Progenitor cell of endocrine pancreas (in vitro differentiated cells): ENCODE measurements at regions not wholly inside any gene's neighbourhood (a gene's known extent, or its start where the extent isn't known, plus 50 kb on each side); places are given as distances from the start of the nearest gene placed in this dataset.

ENCODE experiments used
- DNase-seq: peaks from one replicate; pipeline ENCODE4 v3.0.0; 2021; ENCODE audit warnings: low spot score; ENCODE audit not compliant: unreplicated experiment
- H3K27ac Mint-ChIP-seq: 2 replicates; pipeline ENCODE4 v1.8.0; 2021; ENCODE audit warnings: mild to moderate bottlenecking, moderate library complexity, mixed read lengths
- H3K27me3 Mint-ChIP-seq: 2 replicates; pipeline ENCODE4 v1.8.0; 2021; ENCODE audit warnings: mixed read lengths
- H3K36me3 Mint-ChIP-seq: 2 replicates; pipeline ENCODE4 v1.8.0; 2022; ENCODE audit warnings: mixed read lengths; ENCODE audit not compliant: insufficient read depth
- H3K4me1 Mint-ChIP-seq: 2 replicates; pipeline ENCODE4 v1.8.0; 2021; ENCODE audit warnings: low read depth, mixed read lengths
- H3K4me3 Mint-ChIP-seq: 2 replicates; pipeline ENCODE4 v1.8.0; 2021; ENCODE audit warnings: low read depth, mild to moderate bottlenecking, moderate library complexity, mixed read lengths
- H3K9me3 Mint-ChIP-seq: 2 replicates; pipeline ENCODE4 v1.8.0; 2021; ENCODE audit warnings: low read depth, mixed read lengths
- CTCF ChIP-seq: fragments of 200-600 bp; sonication (generic); IDR thresholded peaks from one replicate; pipeline ENCODE4 v1.5.0; 2021; ENCODE audit warnings: antibody characterized with exemption, mild to moderate bottlenecking; ENCODE audit not compliant: unreplicated experiment

GRCh38 chr10:33708561-33708960 is 374.1 kb upstream of the NRP1 start:
- Mint-ChIP-seq H3K4me3 (no peak overlapping the region), H3K9me3 (no peaks in the 10 kb centered on the region), H3K36me3 (no peaks in the 10 kb centered on the region), H3K27me3 (no peaks in the 10 kb centered on the region), H3K27ac (no peak overlapping the region), H3K4me1 (peaks cover 10% of the 10 kb centered on the region)
- DNase-seq = no peak
- no peak for TF ChIP-seq CTCF

GRCh38 chr10:33706746-33707145 is 372.3 kb upstream of the NRP1 start:
- no peak overlapping the region for H3K4me3 Mint-ChIP-seq
- no peak for TF ChIP-seq CTCF
- no peaks in the 10 kb centered on the region for H3K27me3 Mint-ChIP-seq
- H3K4me1 Mint-ChIP-seq = peaks cover 10% of the 10 kb centered on the region
- no peaks in the 10 kb centered on the region for H3K36me3 Mint-ChIP-seq
- no peaks in the 10 kb centered on the region for H3K9me3 Mint-ChIP-seq
- no peak overlapping the region for H3K27ac Mint-ChIP-seq
- DNase-seq = no peak

- no peak overlapping the region for H3K4me3 Mint-ChIP-seq
- peaks cover 10% of the 10 kb centered on the region for H3K4me1 Mint-ChIP-seq
- no peaks in the 10 kb centered on the region for H3K9me3 Mint-ChIP-seq
- H3K36me3 Mint-ChIP-seq = no peaks in the 10 kb centered on the region
- H3K27ac Mint-ChIP-seq = no peak overlapping the region
- H3K27me3 Mint-ChIP-seq = no peaks in the 10 kb centered on the region
- DNase-seq = no peak
- no peak for TF ChIP-seq CTCF
Measured at GRCh38 chr10:33706191-33706590, 371.7 kb upstream of the NRP1 start.

DNA sequence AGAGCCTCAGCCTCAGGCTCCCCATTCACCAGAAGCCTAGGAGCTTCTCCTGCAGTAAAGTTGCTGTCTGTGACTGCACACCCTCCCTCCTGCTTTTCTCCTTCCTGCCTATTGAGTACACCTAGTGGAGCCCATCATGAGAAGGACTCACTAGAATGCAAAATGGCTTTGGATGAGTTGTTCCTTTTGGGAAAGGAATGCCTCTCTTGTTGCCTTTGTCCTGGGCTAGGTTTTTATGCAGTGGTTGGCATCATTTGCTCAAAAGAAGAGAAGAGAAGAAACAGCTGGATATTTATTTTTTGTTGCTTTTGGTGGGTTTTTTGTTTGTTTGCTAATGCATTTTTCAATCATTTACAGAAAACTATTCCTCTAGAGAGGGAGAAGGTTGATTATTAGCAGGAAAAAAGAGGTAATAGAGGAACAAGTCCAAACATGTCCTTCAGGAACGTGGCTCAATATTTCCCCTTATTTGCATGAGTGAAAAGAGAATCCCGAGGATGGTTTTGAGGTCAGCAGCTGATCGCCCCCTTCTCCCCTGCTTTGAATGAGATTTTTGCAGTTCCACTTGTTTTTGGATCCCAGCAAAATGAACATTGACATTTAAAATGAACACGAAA is 369.9 kb upstream of the NRP1 start:
- Mint-ChIP-seq H3K4me3 (no peak overlapping the region), H3K27ac (no peak overlapping the region), H3K4me1 (peaks cover 7% of the 10 kb centered on the region), H3K27me3 (no peaks in the 10 kb centered on the region), H3K36me3 (no peaks in the 10 kb centered on the region), H3K9me3 (no peaks in the 10 kb centered on the region)
- no peak for DNase-seq
- TF ChIP-seq CTCF = no peak

GRCh38 chr10:33703501-33704213 is 369.2 kb upstream of the NRP1 start:
- Mint-ChIP-seq H3K27me3 (no peaks in the 10 kb centered on the region), H3K4me1 (peaks cover 7% of the 10 kb centered on the region), H3K27ac (no peak overlapping the region), H3K36me3 (no peaks in the 10 kb centered on the region), H3K9me3 (no peaks in the 10 kb centered on the region), H3K4me3 (no peak overlapping the region)
- DNase-seq = no peak
- TF ChIP-seq CTCF = no peak
